ENCODE measurements at regions not wholly inside any gene's neighbourhood (a gene's known extent, or its start where the extent isn't known, plus 50 kb on each side); places are given as distances from the start of the nearest gene placed in this dataset.

DNA sequence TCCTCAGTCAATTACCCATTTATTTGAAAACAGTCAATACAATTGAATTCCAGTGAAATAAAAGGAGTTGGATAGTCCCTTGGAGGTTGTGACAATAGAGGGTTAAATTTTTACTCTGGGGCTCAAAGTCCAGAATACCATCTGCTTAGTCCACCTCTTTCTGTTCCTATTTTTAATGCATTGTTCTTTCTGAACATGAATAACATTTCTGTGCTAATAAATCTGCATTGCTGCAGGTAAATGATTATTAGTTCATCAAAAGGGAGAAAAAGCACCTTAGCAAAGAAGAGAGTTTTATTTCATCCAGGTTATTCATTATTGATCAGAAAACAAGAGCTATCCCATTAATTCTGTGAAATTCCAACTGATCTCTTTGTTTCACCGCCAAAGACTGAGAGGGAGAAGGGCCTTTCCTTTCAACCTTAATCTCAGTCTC is 166.1 kb upstream of the OLIG3 start:
- TF ChIP-seq, protein P1, sequence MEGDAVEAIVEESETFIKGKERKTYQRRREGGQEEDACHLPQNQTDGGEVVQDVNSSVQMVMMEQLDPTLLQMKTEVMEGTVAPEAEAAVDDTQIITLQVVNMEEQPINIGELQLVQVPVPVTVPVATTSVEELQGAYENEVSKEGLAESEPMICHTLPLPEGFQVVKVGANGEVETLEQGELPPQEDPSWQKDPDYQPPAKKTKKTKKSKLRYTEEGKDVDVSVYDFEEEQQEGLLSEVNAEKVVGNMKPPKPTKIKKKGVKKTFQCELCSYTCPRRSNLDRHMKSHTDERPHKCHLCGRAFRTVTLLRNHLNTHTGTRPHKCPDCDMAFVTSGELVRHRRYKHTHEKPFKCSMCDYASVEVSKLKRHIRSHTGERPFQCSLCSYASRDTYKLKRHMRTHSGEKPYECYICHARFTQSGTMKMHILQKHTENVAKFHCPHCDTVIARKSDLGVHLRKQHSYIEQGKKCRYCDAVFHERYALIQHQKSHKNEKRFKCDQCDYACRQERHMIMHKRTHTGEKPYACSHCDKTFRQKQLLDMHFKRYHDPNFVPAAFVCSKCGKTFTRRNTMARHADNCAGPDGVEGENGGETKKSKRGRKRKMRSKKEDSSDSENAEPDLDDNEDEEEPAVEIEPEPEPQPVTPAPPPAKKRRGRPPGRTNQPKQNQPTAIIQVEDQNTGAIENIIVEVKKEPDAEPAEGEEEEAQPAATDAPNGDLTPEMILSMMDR (IDR thresholded peaks at IDR 0.05; ENCODE audit: insufficient read depth, low read depth, low read length, missing control alignments), result no peak
- no peak overlapping the region for H3K4me3 ChIP-seq (ENCODE audit: low read depth, low read length)
- DNase-seq (ENCODE audit: low read depth), result no peak

DNA sequence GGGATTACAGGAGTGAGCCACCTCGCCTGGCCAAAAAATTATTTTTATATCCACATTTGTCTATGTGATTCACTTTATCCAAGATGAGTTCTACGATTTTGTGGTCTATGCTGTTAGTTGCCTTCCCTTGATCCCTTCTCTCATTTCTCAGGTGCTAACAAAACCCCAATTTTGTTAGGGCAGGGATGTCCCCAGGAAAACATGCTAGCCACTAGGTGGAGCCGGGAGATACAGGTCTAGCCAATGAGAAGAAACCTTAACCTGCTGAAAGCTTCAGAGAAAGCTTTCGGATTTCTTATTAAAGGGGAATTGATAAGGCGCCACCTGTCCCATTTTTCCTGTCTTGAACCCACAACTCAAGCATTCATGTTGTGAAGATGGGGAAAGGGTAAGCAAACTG is 167.4 kb upstream of the OLIG3 start:
- TF ChIP-seq, protein P1 (IDR thresholded peaks at IDR 0.05; ENCODE audit: insufficient read depth, low read depth, low read length, missing control alignments), result peak; percentile 66
- no peak overlapping the region for H3K4me3 ChIP-seq (ENCODE audit: low read depth, low read length)
- DNase-seq (ENCODE audit: low read depth), result peak; percentile 71

DNA sequence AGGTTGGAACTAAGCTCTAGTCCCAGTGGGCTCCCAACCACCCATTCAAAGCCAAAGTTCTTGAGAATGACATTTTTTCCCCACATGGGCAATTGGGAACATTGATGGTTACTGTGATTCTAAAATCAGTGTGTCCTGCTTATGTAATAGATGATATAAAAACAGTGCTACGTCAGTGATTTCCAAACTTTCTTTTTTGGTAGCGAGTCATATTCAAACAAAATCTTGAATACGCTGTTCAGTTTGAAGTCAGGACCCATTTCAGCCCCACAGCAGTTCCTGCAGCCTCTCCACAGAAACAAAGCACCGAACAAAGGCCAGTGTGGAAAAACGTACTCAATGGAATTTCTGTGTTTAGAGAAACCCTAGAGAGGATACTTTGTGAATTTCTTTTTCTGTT is 170.0 kb upstream of the OLIG3 start:
- H3K4me3 ChIP-seq (ENCODE audit: low read depth, low read length), result no peak overlapping the region
- DNase-seq (ENCODE audit: low read depth), result no peak
- TF ChIP-seq, protein P1 (IDR thresholded peaks at IDR 0.05; ENCODE audit: insufficient read depth, low read depth, low read length, missing control alignments), result no peak

DNA sequence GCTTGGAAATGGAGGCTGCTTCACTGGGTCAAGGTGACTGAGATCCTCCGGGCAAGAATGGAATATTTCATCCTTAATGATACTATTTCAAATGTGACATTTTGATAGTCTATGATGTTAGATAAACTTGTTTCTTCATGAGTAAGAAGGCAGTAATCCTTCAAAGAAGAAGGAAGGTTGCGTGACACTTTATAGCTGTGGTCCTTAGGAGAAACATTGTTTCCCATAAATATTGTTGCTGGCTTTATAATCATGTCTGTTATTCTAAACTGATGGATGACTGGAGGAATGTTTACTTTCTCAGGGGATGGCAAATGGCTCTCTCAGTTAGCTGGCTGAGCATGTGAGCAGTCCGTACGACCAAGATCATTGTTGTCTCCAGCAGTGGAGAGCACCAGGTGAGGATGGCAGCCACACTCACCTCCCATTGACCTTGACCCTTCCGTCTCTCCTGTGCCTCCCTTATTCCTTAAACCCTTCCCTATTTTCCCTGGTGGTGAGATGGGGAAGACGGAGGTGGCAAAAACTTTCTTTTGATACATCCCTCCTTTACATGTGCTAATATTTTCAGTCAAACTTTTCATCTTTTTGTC is 171.2 kb upstream of the OLIG3 start:
- no peak for DNase-seq (ENCODE audit: low read depth)
- TF ChIP-seq, protein P1 (IDR thresholded peaks at IDR 0.05; ENCODE audit: insufficient read depth, low read depth, low read length, missing control alignments), result no peak
- no peak overlapping the region for H3K4me3 ChIP-seq (ENCODE audit: low read depth, low read length)

DNA sequence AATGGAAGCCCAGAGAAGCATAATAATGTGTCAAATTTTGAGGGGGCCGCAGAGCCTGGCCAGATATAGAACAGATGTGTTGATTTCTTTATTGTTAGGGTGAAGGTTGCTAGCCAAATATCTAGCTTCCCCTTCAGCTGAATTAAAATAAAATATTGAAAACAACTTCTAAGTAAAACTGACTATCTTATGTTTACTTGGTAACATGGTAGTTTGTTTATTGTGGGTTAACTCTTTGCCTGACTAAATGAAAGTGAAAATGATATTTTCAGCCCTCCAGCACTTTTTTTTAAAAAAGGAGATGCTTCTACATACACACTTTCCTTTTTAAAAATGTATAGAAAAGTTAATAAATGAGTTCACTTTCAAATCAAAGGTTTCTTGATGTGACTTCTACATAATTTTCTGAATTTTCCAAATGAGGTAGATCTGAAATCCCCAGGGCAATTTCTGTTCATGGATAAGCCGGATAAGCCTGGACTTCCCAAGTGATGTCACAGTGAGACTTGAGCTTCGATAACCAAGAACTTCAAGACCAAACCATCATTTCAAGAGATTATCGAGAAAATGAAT is 172.1 kb upstream of the OLIG3 start:
- peak; percentile 48 for DNase-seq (ENCODE audit: low read depth)

DNA sequence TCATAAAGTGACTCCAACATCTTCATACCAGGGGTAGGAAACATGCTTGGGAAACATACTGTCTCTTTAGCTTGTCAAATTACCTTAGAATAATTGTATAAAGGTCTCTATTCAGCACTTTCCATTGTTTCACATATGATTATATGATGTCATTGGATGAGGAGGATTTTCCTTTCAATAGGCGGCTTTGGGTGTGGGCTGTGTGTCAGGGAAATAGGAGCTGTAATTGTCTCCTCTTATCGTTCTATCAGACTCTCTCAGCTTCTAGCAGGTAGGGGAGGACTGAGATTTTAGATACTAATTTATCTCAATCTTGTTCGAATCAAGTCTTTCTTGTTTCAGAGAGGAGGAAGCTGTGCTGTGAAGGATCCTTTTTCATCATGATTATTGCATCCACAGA is 179.4 kb upstream of the OLIG3 start:
- no peak for DNase-seq (ENCODE audit: low read depth)
- TF ChIP-seq, protein P1 (IDR thresholded peaks at IDR 0.05; ENCODE audit: insufficient read depth, low read depth, low read length, missing control alignments), result no peak
- H3K4me3 ChIP-seq (ENCODE audit: low read depth, low read length), result no peak overlapping the region

More for the DNA sequence above, 172.1 kb upstream of the OLIG3 start:
- TF ChIP-seq, protein P1 (IDR thresholded peaks at IDR 0.05; ENCODE audit: insufficient read depth, low read depth, low read length, missing control alignments), result no peak
- H3K4me3 ChIP-seq (ENCODE audit: low read depth, low read length), result peak overlapping the region; percentile 52

DNA sequence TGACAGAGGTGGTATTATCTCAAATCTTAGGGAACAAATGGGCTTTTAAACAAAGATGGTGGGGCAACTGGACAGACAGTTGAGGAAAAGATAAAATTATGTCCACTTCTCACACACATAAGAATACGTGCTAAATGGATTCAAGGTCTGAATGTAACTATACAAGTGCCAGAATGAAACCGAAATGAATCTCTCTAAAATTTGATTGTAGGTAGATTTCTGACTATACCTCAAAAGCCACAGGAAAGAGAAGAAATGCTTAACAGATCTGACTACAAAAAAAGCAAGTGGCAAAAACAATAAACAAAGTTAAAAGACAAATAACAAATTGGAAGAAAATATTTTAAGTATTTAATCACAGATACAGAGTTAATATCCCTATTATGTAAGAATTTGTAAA is 182.7 kb upstream of the OLIG3 start:
- TF ChIP-seq, protein P1 (IDR thresholded peaks at IDR 0.05; ENCODE audit: insufficient read depth, low read depth, low read length, missing control alignments), result no peak
- H3K4me3 ChIP-seq (ENCODE audit: low read depth, low read length), result no peak overlapping the region
- DNase-seq (ENCODE audit: low read depth), result peak; percentile 37
